GM12892 (cell line): ENCODE measurements at regions not wholly inside any gene's neighbourhood (a gene's known extent, or its start where the extent isn't known, plus 50 kb on each side); places are given as distances from the start of the nearest gene placed in this dataset.

Experiments
- POLR2A ChIP-seq: IDR thresholded peaks from 2 replicates; pipeline ENCODE4 v1.6.1; 2011; ENCODE audit warnings: low read depth, low read length, control low read depth
- POLR2AphosphoS5 ChIP-seq: IDR thresholded peaks from 2 replicates; pipeline ENCODE4 v1.6.1; 2011; ENCODE audit warnings: low read depth, low read length, control low read depth
- TAF1 ChIP-seq: IDR thresholded peaks from 2 replicates; pipeline ENCODE4 v1.6.1; 2011; ENCODE audit warnings: low read depth, mild to moderate bottlenecking, control low read depth, low read length, borderline replicate concordance

GRCh38 chr21:20351138-20351537, 647.1 kb upstream of the NCAM2 start:
- no peak for TF ChIP-seq POLR2AphosphoS5
- TF ChIP-seq TAF1: no peak
- no peak for TF ChIP-seq POLR2A
